ENCODE measurements at regions not wholly inside any gene's neighbourhood (a gene's known extent, or its start where the extent isn't known, plus 50 kb on each side); places are given as distances from the start of the nearest gene placed in this dataset.
A peak's percentile ranks its signal among the peaks of the same experiment; 100 is the strongest.

DNA sequence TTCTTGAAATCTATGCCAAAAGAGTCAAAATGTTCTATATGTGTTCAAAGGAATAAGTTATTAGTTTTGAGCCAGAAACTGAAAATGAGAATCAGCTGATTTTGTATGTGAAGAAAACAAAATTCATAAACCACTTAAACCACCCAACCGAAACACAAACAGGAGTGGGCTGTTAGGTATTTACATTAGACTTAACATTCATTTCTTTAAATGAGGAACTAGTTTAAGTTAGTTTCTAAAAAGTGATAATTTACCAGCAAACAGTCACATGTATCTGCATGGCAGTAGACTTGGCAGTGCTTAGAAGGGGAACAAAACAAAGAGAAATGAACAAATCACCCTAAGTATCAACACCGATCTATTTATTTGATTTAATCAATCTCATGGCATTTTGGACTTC lies 128.0 kb downstream of the GMNC start:
- Histone ChIP-seq H3K27me3 (0 out of 2 replicates have a peak, but pooled peaks cover 2% of the 10 kb centered on the region), H3K4me3 (no peak overlapping the region), H3K36me3 (no peaks in the 10 kb centered on the region), H3K9me3 (no peaks in the 10 kb centered on the region)
- no peak for DNase-seq

DNA sequence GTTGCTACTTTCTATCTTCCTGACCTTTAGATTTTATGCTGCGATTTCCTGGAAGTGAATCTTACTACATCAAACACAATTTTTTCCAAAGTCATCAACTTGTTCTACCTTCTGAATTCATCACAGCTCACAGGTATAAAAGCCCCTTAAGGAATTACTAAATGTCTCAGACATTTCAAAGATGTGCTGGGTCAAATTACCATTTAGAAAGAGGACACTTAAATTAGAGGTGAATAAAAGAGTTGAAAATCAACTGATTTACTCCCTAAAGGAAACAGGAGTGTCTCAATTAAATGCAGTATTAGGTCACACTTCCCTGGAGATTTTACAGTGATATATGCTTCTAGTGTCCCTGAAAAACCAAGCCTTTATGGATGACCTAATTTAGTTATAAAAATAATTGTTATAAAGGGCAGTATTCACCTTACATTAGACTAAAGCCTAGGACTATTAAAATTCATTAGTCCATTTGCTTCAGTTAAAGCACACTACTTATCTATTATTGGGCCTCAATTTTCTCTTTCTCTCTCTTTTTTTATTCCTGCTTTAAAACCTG lies 128.8 kb downstream of the GMNC start:
- Histone ChIP-seq H3K9me3 (no peaks in the 10 kb centered on the region), H3K4me3 (no peak overlapping the region), H3K27me3 (0 out of 2 replicates have a peak, but pooled peaks cover 2% of the 10 kb centered on the region), H3K36me3 (no peaks in the 10 kb centered on the region)
- DNase-seq: no peak

DNA sequence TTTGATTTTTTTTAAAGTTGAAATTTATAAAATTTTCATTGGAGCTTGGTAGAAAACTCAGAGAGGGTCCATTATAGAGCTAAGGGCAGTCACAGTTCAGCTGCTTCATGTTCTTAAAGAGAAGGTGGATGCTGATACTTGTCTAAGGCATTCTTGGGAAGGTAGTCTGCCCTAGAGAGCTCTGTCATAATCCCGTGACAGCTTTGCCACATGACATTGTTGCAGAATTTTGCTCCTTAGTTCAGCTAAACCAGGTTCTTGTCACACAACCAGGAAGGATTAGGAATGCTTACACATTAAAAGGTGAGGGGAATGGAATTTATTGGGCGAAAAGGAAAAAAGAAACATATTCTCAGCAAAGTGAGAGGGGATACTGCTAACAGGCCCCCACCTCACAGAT lies 130.9 kb downstream of the GMNC start:
- no peaks in the 10 kb centered on the region for H3K9me3 ChIP-seq
- no peak for DNase-seq
- no peak overlapping the region for H3K4me3 ChIP-seq
- H3K27me3 ChIP-seq: 0 out of 2 replicates have a peak, but pooled peaks cover 2% of the 10 kb centered on the region
- no peaks in the 10 kb centered on the region for H3K36me3 ChIP-seq

DNA sequence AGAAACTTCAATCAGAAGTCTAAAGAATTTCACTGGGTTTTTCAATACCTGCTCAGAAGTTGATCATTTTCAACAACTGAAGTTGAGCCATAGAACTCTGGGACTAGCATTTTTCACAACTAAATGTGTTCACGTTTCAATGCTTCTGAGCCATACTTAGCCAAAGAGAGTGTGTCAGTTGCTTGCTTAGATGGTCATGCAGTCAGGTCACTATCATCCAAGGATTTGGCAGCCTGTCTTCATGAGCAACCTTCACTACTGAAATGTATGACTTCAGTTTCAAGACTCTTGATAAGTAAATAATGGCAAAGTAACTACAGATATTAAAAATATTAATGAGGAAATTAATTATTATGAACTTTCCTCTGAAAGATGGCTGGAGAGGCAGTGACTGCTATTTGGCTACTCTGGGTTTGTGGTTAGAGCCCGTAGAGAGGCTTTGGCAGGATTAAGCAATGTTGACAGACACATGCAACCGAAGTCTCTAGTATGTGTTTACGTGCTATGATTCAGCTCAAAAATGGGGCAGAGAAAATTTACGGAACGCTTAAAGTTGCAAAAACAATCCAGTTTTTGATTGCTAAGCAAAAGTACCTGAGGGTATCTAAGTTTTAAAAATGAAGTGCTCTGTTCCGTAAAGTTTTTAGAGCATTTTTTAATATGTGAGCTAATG lies 133.8 kb downstream of the GMNC start:
- peak; percentile 23 for DNase-seq
- Histone ChIP-seq H3K9me3 (no peaks in the 10 kb centered on the region), H3K4me3 (no peak overlapping the region), H3K27me3 (no peaks in the 10 kb centered on the region), H3K36me3 (no peaks in the 10 kb centered on the region)

DNA sequence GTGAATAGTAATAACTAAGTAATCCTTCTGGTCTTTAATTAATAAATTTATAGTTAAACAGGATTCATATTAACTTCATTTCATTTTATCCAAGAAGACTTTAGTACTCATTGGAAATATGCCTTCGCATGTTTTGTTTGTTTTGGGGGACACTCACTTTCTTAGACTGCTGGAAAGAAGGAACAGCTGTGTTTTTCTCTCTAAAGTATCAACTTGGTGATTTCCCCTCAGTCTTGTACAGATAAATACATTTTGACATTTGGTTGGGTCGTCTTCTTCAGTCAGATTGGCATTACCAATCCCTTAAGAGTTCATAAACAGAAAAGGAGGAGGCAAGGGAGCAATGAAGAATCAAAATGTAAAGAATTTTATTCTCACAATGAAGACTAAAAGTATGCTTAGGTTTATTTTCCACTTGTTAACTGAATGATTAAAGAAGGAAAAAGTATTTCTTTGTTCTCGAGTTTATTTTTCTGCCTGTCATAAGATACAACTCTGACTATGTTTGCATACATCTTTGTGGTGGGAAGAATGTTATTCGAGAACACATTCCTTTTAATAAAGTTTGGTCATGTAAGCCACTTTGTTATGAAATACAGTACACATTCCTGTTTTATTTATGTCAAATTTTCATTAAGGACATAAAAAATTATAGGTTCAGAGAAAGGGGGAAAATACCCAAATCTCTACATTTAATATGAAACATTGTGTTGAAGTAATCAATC lies 140.2 kb downstream of the GMNC start:
- no peaks in the 10 kb centered on the region for H3K9me3 ChIP-seq
- no peak for DNase-seq

DNA sequence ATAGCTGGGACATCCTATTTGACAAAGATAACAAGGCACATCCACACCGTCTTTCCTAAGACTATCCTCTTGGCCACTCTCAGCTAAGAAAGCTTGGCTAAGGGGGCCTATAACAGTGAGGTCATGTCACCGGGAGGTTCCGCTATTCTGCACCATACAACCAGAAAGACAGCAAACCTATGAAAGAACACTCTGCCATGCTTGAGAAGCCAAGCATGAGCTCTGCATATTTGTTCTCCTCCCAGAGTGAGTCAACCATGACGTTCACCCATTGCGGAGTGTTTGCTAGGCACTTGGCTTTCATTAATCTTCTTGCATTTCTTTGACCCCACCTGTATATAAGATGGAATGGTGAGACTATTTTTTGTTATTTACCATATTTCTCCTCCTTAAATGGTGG lies 141.2 kb downstream of the GMNC start:
- Histone ChIP-seq H3K4me3 (no peak overlapping the region), H3K9me3 (no peaks in the 10 kb centered on the region), H3K27me3 (no peaks in the 10 kb centered on the region), H3K36me3 (no peaks in the 10 kb centered on the region)
- DNase-seq: no peak

More for the DNA sequence above, 140.2 kb downstream of the GMNC start:
- Histone ChIP-seq H3K4me3 (no peak overlapping the region), H3K27me3 (no peaks in the 10 kb centered on the region), H3K36me3 (no peaks in the 10 kb centered on the region)

DNA sequence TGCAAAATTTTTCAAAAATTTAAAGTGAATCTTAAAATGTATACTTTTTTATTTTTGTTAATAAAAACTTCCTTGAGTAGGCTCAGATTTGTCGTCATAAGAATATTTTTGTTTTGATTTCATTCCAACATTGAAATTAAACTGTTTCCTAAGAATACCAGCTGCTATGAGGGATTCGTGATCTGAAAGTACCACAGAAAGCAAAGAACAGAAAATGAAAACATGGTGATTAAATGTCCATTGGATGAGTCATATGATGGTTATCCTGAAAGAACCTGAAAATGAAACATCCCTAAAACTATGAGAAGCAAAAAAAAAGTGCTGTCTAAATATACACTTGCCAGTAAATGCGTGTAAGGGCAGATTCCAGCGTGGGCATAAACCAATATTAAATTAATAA lies 143.8 kb downstream of the GMNC start:
- no peaks in the 10 kb centered on the region for H3K9me3 ChIP-seq
- no peak overlapping the region for H3K4me3 ChIP-seq
- DNase-seq: no peak
- no peaks in the 10 kb centered on the region for H3K36me3 ChIP-seq
- H3K27me3 ChIP-seq: no peaks in the 10 kb centered on the region

DNA sequence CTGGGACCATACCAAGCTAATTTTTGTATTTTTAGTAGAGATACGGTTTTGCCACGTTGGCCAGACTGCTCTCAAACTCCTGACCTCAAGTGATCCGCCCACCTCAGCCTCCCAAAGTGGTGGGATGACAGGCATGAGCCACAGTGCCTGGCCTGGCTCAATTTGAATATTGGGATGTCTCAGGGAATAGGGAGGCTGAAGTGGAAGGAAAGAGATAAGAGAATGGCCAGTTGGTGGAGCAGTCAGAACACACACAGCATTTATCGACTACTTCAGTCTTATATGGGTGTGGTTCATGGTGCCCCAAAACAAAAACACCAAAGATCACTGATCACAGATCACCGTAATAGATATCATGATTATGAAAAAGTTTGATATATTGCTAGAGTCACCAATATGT lies 144.4 kb downstream of the GMNC start:
- no peaks in the 10 kb centered on the region for H3K36me3 ChIP-seq
- H3K4me3 ChIP-seq: no peak overlapping the region
- H3K27me3 ChIP-seq: no peaks in the 10 kb centered on the region
- no peak for DNase-seq
- H3K9me3 ChIP-seq: no peaks in the 10 kb centered on the region

DNA sequence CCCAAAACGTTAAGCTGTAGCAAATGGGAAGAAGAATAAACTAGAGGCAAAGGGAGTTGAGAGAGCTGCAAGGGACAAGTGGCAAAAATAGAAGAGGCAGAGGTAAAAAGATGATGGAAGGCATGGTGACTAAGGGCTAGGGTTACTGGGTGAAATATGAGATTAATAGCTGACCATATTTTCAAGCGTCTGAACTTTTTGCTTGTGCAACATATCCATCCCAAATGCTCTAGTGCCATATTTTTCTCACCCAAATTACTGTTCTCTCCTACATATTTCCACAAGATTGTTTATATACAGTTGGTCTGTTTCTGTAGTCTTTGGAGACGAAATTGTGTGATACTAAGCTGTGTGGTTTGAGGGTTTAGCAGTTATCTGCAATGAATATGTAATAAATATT lies 145.5 kb downstream of the GMNC start:
- no peaks in the 10 kb centered on the region for H3K36me3 ChIP-seq
- H3K4me3 ChIP-seq: no peak overlapping the region
- H3K9me3 ChIP-seq: no peaks in the 10 kb centered on the region
- DNase-seq: no peak
- no peaks in the 10 kb centered on the region for H3K27me3 ChIP-seq

DNA sequence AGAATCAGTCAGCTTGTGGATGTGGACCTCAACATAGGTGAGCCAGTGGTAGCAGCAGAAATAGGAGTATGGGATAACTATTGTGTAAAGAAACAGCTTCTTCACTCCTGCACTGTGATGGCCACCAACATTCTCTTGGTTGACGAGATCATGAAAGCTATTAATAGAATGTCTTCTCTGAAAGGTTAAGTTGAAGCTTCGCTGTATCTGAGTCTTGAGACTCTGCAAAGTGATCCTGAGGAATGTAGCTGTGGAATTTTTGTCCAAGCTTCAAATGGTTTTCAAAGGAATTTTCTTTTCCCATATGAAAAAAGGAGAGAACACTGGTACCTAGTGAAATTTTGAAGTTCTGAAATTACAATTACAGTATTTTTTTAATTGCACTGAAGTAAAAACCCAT lies 146.3 kb downstream of the GMNC start:
- H3K9me3 ChIP-seq: no peaks in the 10 kb centered on the region
- no peak for DNase-seq

DNA sequence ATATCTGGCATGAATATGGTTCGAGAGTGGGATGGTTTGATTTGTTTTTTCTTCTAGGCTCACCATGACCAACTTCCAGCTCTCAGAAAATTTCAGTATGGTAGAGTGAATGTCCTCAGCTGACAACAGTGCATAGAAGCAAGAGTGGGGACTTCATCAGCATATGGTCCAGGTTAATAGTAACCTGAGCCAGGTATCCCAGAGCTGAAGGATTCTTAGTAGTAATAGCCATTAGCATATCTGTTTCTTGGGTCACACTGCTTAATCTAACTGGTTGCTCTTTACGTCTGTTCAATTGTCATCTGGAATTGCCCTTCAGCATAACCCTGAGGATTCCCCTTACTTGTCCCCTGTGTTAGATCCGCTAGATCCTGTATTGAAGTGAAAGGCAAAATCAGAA lies 151.8 kb downstream of the GMNC start:
- no peaks in the 10 kb centered on the region for H3K27me3 ChIP-seq
- no peaks in the 10 kb centered on the region for H3K9me3 ChIP-seq
- DNase-seq: no peak
- H3K4me3 ChIP-seq: no peak overlapping the region
- H3K36me3 ChIP-seq: no peaks in the 10 kb centered on the region

More for the DNA sequence above, 146.3 kb downstream of the GMNC start:
- no peaks in the 10 kb centered on the region for H3K27me3 ChIP-seq
- H3K4me3 ChIP-seq: no peak overlapping the region
- H3K36me3 ChIP-seq: no peaks in the 10 kb centered on the region

DNA sequence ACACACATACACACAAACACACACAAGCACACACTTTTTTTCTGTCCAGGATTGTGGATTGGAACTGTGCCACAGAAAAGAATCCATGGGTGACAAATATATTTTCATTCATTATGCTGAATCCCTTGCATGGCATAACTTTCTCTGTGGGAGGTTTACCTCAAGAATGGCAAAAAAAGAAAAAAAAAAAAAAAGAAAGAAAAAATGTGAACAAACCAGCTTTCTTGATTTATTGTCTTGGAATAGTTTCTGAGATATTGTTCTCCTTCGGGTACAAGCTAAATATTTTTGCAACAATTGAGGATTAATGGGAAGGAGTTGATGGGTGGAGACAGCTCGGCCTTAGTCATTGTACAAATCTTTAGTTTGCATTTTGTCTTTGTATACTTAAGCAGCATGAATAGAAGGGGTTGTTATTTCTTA lies 153.1 kb downstream of the GMNC start:
- Histone ChIP-seq H3K27me3 (no peaks in the 10 kb centered on the region), H3K4me3 (no peak overlapping the region), H3K9me3 (no peaks in the 10 kb centered on the region), H3K36me3 (no peaks in the 10 kb centered on the region)
- no peak for DNase-seq
